ENCODE measurements at regions not wholly inside any gene's neighbourhood (a gene's known extent, or its start where the extent isn't known, plus 50 kb on each side); places are given as distances from the start of the nearest gene placed in this dataset.

GRCh38 chr2:194077366-194077765 is 1579.7 kb upstream of the SLC39A10 start:
- H3K79me2 ChIP-seq (ENCODE audit: control insufficient read depth, insufficient read depth, low read length), result no peaks in the 10 kb centered on the region
- Mint-ChIP-seq H3K9me3 (ENCODE audit: insufficient read depth) (no peaks in the 10 kb centered on the region), H3K27ac (no peak overlapping the region), H3K4me3 (no peak overlapping the region), H3K27me3 (no peaks in the 10 kb centered on the region), H3K4me1 (no peaks in the 10 kb centered on the region)
- no peak overlapping the region for H3K27ac ChIP-seq (ENCODE audit: low read length in 2 of 2)
- H3K36me3 ChIP-seq (replicated peaks in 1 of 2; ENCODE audit: control extremely low read depth in 1 of 2, control insufficient read depth in 1 of 2, extremely low read depth in 1 of 2, insufficient read depth in 2 of 2, low read length in 1 of 2), result no peaks in the 10 kb centered on the region
- intact Hi-C loops (cut with micrococcal nuclease), result no loop called here
- TF ChIP-seq CTCF (IDR thresholded peaks at IDR 0.05), result no peak
- TF ChIP-seq EZH2 (IDR thresholded peaks at IDR 0.05; ENCODE audit: borderline replicate concordance, insufficient read depth, low read depth, low read length, poor library complexity, severe bottlenecking), result no peak
- DNase-seq (no peak), ATAC-seq (ENCODE audit: low read depth) (no peak)
- H3K27me3 ChIP-seq (replicated peaks in 1 of 4; ENCODE audit: control extremely low read depth in 1 of 4, control insufficient read depth in 3 of 4, insufficient read depth in 4 of 4, low read length in 3 of 4), result no peaks in the 10 kb centered on the region
- H3K4me3 ChIP-seq (ENCODE audit: control extremely low read depth in 1 of 5, extremely low read depth in 1 of 5, insufficient read depth in 1 of 5, low read depth in 2 of 5, low read length in 4 of 5), result no peak overlapping the region
- no peak overlapping the region for H3K4me2 ChIP-seq (replicated peaks; ENCODE audit: low read depth, low read length, poor library complexity, severe bottlenecking)
- H4K20me1 ChIP-seq (ENCODE audit: control insufficient read depth, insufficient read depth, low read length, poor library complexity, severe bottlenecking), result no peaks in the 10 kb centered on the region
- no peak overlapping the region for H3K9ac ChIP-seq (ENCODE audit: low read length)
- no peaks in the 10 kb centered on the region for H3K9me3 ChIP-seq (ENCODE audit: control extremely low read depth in 1 of 3, control insufficient read depth in 2 of 3, insufficient read depth in 1 of 3, low read length in 2 of 3)
- ChIA-PET POLR2A (no interaction called here), CTCF (no interaction called here)
- no peak overlapping the region for H2AFZ ChIP-seq (ENCODE audit: insufficient read depth, low read depth, low read length, poor library complexity, severe bottlenecking)
- no peaks in the 10 kb centered on the region for H3K4me1 ChIP-seq (ENCODE audit: control insufficient read depth in 2 of 2, insufficient read depth in 2 of 2, low read length in 2 of 2)

DNA sequence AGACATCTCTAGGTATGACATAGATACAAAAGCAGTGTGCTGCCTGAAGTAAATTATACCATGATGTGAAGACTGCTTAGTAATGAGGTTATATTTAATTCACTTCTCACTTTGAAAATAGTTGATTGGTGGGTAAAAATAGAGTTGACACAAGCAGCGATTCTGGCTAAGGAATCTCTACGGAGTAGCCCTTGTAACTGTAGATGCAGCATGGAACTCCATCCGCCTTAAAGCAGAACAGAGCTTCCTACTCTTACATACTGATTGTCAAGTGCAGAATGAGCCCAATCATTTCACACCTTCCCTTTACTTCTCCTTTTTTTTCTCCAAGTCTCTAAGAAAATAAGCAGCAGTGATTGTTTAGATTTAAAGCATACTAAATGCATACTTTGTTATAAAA is 1594.6 kb upstream of the SLC39A10 start:
- no peaks in the 10 kb centered on the region for H3K9me3 ChIP-seq (ENCODE audit: control extremely low read depth in 1 of 3, control insufficient read depth in 2 of 3, insufficient read depth in 1 of 3, low read length in 2 of 3)
- H3K4me2 ChIP-seq (replicated peaks; ENCODE audit: low read depth, low read length, poor library complexity, severe bottlenecking), result no peak overlapping the region
- TF ChIP-seq CTCF (IDR thresholded peaks at IDR 0.05), result no peak
- H3K4me1 ChIP-seq (ENCODE audit: control insufficient read depth in 2 of 2, insufficient read depth in 2 of 2, low read length in 2 of 2), result peaks cover 5 to 6% of the 10 kb centered on the region in 2 donors
- Mint-ChIP-seq H3K27ac (no peak overlapping the region), H3K4me1 (peaks cover 12% of the 10 kb centered on the region), H3K4me3 (no peak overlapping the region), H3K27me3 (no peaks in the 10 kb centered on the region), H3K9me3 (ENCODE audit: insufficient read depth) (no peaks in the 10 kb centered on the region)
- H3K27me3 ChIP-seq (replicated peaks in 1 of 4; ENCODE audit: control extremely low read depth in 1 of 4, control insufficient read depth in 3 of 4, insufficient read depth in 4 of 4, low read length in 3 of 4), result no peaks in the 10 kb centered on the region
- H3K79me2 ChIP-seq (ENCODE audit: control insufficient read depth, insufficient read depth, low read length), result no peaks in the 10 kb centered on the region
- H3K4me3 ChIP-seq (ENCODE audit: control extremely low read depth in 1 of 5, extremely low read depth in 1 of 5, insufficient read depth in 1 of 5, low read depth in 2 of 5, low read length in 4 of 5), result no peak overlapping the region
- ATAC-seq (ENCODE audit: low read depth) (no peak), DNase-seq (no peak)
- H3K27ac ChIP-seq (ENCODE audit: low read length in 2 of 2), result no peak overlapping the region
- intact Hi-C loops (cut with micrococcal nuclease), result no loop called here
- H4K20me1 ChIP-seq (ENCODE audit: control insufficient read depth, insufficient read depth, low read length, poor library complexity, severe bottlenecking), result no peaks in the 10 kb centered on the region
- WGBS (ENCODE audit: insufficient coverage), result no CpG with 5 or more reads among the region's 3 CpGs
- no peaks in the 10 kb centered on the region for H3K36me3 ChIP-seq (replicated peaks in 1 of 2; ENCODE audit: control extremely low read depth in 1 of 2, control insufficient read depth in 1 of 2, extremely low read depth in 1 of 2, insufficient read depth in 2 of 2, low read length in 1 of 2)
- ChIA-PET CTCF (no interaction called here), POLR2A (no interaction called here)
- H2AFZ ChIP-seq (ENCODE audit: insufficient read depth, low read depth, low read length, poor library complexity, severe bottlenecking), result no peak overlapping the region
- no peak overlapping the region for H3K9ac ChIP-seq (ENCODE audit: low read length)

Data from B cell (primary cell).